ENCODE measurements at regions not wholly inside any gene's neighbourhood (a gene's known extent, or its start where the extent isn't known, plus 50 kb on each side); places are given as distances from the start of the nearest gene placed in this dataset.

- TF ChIP-seq CTCF (IDR thresholded peaks at IDR 0.05) (no peak), POLR2A (IDR thresholded peaks at IDR 0.05) (no peak), POLR2AphosphoS5 (IDR thresholded peaks at IDR 0.05) (no peak), EP300 (IDR thresholded peaks at IDR 0.05) (no peak)
- H3K36me3 ChIP-seq: no peaks in the 10 kb centered on the region
- H3K4me1 ChIP-seq: peaks cover 0 to 8% (median 0%) of the 10 kb centered on the region in 3 donors
- no peak for ATAC-seq
- H3K27ac ChIP-seq: no peak overlapping the region
- no peaks in the 10 kb centered on the region for H3K27me3 ChIP-seq
- no peaks in the 10 kb centered on the region for H3K9me3 ChIP-seq
- H3K4me3 ChIP-seq: no peak overlapping the region
- 84% methylated on average over 2 of the region's 2 CpGs; no CpG with 5 or more reads in 1 of the 2 donors for WGBS, 2 donors (ENCODE audit: low coverage in 1 of 2)
Measured at GRCh38 chr15:81071705-81072104, 62.4 kb upstream of the CFAP161 start.

- 83 to 89% methylated on average over 5 of the region's 5 CpGs for WGBS, 2 donors (ENCODE audit: low coverage in 1 of 2)
- no peak for ATAC-seq
Measured at GRCh38 chr15:81072551-81072950, 61.5 kb upstream of the CFAP161 start.

GRCh38 chr15:81073801-81074200 is 60.3 kb upstream of the CFAP161 start:
- H3K27me3 ChIP-seq: no peaks in the 10 kb centered on the region
- no peaks in the 10 kb centered on the region for H3K9me3 ChIP-seq
- WGBS, 2 donors (ENCODE audit: low coverage in 1 of 2): 60% methylated on average over 1 of the region's 1 CpG; no CpG with 5 or more reads in 1 of the 2 donors
- TF ChIP-seq CTCF (IDR thresholded peaks at IDR 0.05): no peak
- TF ChIP-seq POLR2AphosphoS5 (IDR thresholded peaks at IDR 0.05): no peak
- TF ChIP-seq POLR2A (IDR thresholded peaks at IDR 0.05): no peak
- no peak for TF ChIP-seq EP300 (IDR thresholded peaks at IDR 0.05)
- no peak overlapping the region for H3K4me3 ChIP-seq
- H3K36me3 ChIP-seq: no peaks in the 10 kb centered on the region
- H3K4me1 ChIP-seq: peaks cover 0 to 8% (median 0%) of the 10 kb centered on the region in 3 donors
- H3K27ac ChIP-seq: no peak overlapping the region
- ATAC-seq: no peak

More at GRCh38 chr15:81072551-81072950, 61.5 kb upstream of the CFAP161 start:
- H3K4me3 ChIP-seq: no peak overlapping the region
- H3K36me3 ChIP-seq: no peaks in the 10 kb centered on the region
- TF ChIP-seq POLR2AphosphoS5 (IDR thresholded peaks at IDR 0.05): no peak
- TF ChIP-seq POLR2A (IDR thresholded peaks at IDR 0.05): no peak
- TF ChIP-seq EP300 (IDR thresholded peaks at IDR 0.05): no peak
- TF ChIP-seq CTCF (IDR thresholded peaks at IDR 0.05): no peak
- peaks cover 0 to 8% (median 0%) of the 10 kb centered on the region in 3 donors for H3K4me1 ChIP-seq
- H3K27ac ChIP-seq: no peak overlapping the region
- H3K27me3 ChIP-seq: no peaks in the 10 kb centered on the region
- H3K9me3 ChIP-seq: no peaks in the 10 kb centered on the region

GRCh38 chr15:81074773-81075172 is 59.3 kb upstream of the CFAP161 start:
- TF ChIP-seq POLR2AphosphoS5 (IDR thresholded peaks at IDR 0.05): no peak
- no peak for TF ChIP-seq EP300 (IDR thresholded peaks at IDR 0.05)
- no peak for TF ChIP-seq POLR2A (IDR thresholded peaks at IDR 0.05)
- TF ChIP-seq CTCF (IDR thresholded peaks at IDR 0.05): no peak
- WGBS, 2 donors (ENCODE audit: low coverage in 1 of 2): 57% methylated on average over 2 of the region's 2 CpGs; no CpG with 5 or more reads in 1 of the 2 donors
- no peaks in the 10 kb centered on the region for H3K27me3 ChIP-seq
- no peaks in the 10 kb centered on the region for H3K36me3 ChIP-seq
- no peaks in the 10 kb centered on the region for H3K9me3 ChIP-seq
- peaks cover 0 to 8% (median 0%) of the 10 kb centered on the region in 3 donors for H3K4me1 ChIP-seq
- H3K27ac ChIP-seq: no peak overlapping the region
- no peak for ATAC-seq
- no peak overlapping the region for H3K4me3 ChIP-seq

GRCh38 chr15:81075272-81075671 is 58.8 kb upstream of the CFAP161 start:
- no peaks in the 10 kb centered on the region for H3K9me3 ChIP-seq
- H3K4me3 ChIP-seq: no peak overlapping the region
- 64 to 70% methylated on average over 2 of the region's 3 CpGs for WGBS, 2 donors (ENCODE audit: low coverage in 1 of 2)
- TF ChIP-seq EP300 (IDR thresholded peaks at IDR 0.05): no peak
- TF ChIP-seq POLR2A (IDR thresholded peaks at IDR 0.05): no peak
- no peak for TF ChIP-seq POLR2AphosphoS5 (IDR thresholded peaks at IDR 0.05)
- TF ChIP-seq CTCF (IDR thresholded peaks at IDR 0.05): no peak
- H3K27me3 ChIP-seq: no peaks in the 10 kb centered on the region
- H3K4me1 ChIP-seq: peaks cover 0 to 6% (median 0%) of the 10 kb centered on the region in 3 donors
- ATAC-seq: no peak
- no peaks in the 10 kb centered on the region for H3K36me3 ChIP-seq
- H3K27ac ChIP-seq: no peak overlapping the region
